ENCODE measurements at regions not wholly inside any gene's neighbourhood (a gene's known extent, or its start where the extent isn't known, plus 50 kb on each side); places are given as distances from the start of the nearest gene placed in this dataset.

DNA sequence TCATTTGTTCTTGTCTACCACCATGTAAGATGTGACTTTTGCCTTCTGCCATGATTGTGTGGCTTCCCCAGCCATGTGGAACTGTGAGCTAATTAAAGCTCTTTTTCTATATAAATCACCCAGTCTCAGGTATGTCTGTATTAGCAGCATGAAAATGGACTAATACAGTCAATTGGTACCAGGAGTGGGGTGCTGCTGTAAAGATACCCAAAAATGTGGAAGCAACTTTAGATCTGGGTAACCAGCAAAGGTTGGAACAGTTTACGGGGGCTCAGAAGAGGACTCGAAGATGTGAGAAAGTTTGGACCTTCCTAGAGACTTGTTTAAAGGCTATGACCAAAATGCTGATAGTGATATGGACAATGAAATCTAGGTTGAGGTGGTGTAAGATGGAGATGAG, 488.9 kb downstream of the ISL1 start (continued):
- TF ChIP-seq CTCF (IDR thresholded peaks at IDR 0.05 in 2 of 3, conservative IDR thresholded peaks at IDR 0.05 in 1 of 3; ENCODE audit: control insufficient read depth in 2 of 3, extremely low read depth in 1 of 3, insufficient read depth in 1 of 3, low read depth in 3 of 3, low read length in 3 of 3) (no peak), ATF2 (IDR thresholded peaks at IDR 0.05; ENCODE audit: low read length) (no peak)

DNA sequence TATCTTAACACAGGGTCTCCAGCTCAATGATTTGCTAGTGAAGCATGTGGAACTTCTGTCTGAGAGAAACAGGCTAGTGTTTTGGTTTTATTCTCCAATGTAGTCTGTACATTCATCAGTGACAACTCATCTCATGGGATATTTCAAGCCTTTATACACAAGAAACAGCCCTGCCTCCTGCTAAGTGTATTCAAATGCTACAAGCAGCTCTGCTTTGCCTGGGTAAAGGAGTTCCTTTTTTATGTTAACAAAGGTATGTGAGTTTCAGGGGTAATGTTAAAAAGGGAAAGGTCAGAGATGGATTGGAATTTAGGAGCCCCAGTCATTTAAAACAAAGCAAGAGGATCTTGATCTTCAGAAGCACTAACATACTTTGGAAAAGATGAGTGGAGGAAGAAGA, 498.7 kb downstream of the ISL1 start:
- ChIA-PET RAD21 (ENCODE audit: unreplicated experiment) (interaction anchor here (1.6 kb wide), 1 partner anchor 28 kb away, joined by 3 read pairs; no protein-coding TSS in a partner anchor), POLR2A (no interaction called here), CTCF (interaction anchor here (1.4 kb wide), 1 partner anchor 11 kb away, joined by 3 read pairs; no protein-coding TSS in a partner anchor), SMC1A (ENCODE audit: uncharacterized antibody, unreplicated experiment) (interaction anchor here (1.0 to 1.8 kb wide), 5 partner anchors 10 to 911 kb away, joined by 3 to 4 read pairs (median 3); no protein-coding TSS in a partner anchor)
- Histone ChIP-seq H4K20me1 (ENCODE audit: control insufficient read depth, insufficient read depth) (no peaks in the 10 kb centered on the region), H3K36me3 (ENCODE audit: control insufficient read depth in 2 of 2, insufficient read depth in 2 of 2, low read length in 1 of 2) (no peaks in the 10 kb centered on the region), H3K9me3 (replicated peaks; ENCODE audit: control insufficient read depth, insufficient read depth, low read length) (no peaks in the 10 kb centered on the region), H3K4me3 (no peak overlapping the region), H3K79me2 (ENCODE audit: control insufficient read depth, insufficient read depth, low read length) (no peaks in the 10 kb centered on the region), H3K9ac (ENCODE audit: control insufficient read depth, insufficient read depth, low read length) (no peak overlapping the region), H3K27me3 (replicated peaks in 1 of 2; ENCODE audit: control insufficient read depth in 2 of 2, insufficient read depth in 2 of 2, low read length in 1 of 2) (no peaks in the 10 kb centered on the region), H3K4me1 (ENCODE audit: control insufficient read depth, insufficient read depth, low read length) (no peaks in the 10 kb centered on the region), H3K27ac (ENCODE audit: control insufficient read depth, insufficient read depth) (no peak overlapping the region), H3K4me2 (ENCODE audit: control insufficient read depth, insufficient read depth) (no peak overlapping the region), H2AFZ (ENCODE audit: control insufficient read depth, low read depth, low read length) (no peak overlapping the region)
- BruUV-seq (replicated peaks): no TSS peak
- in situ Hi-C loops (cut with MboI) (no loop called here), intact Hi-C loops (cut with micrococcal nuclease; ENCODE audit: unreplicated experiment) (no loop called here)
- DNase-seq (ENCODE audit: low read depth, low spot score): no peak
- ATAC-seq: no peak
- no peak for FAIRE-seq
- TF ChIP-seq PRDM15 (CRISPR knock-in tag; IDR thresholded peaks at IDR 0.05) (no peak), NR2C1 (IDR thresholded peaks at IDR 0.05) (no peak), ZNF592 (IDR thresholded peaks at IDR 0.05) (no peak), SMAD5 (IDR thresholded peaks at IDR 0.05; ENCODE audit: low read depth) (no peak), SREBF2 (IDR thresholded peaks at IDR 0.05; ENCODE audit: low read length) (no peak)

All from GM12878 (cell line).